Sciatic nerve (tissue), 2 donors: ENCODE measurements at regions not wholly inside any gene's neighbourhood (a gene's known extent, or its start where the extent isn't known, plus 50 kb on each side); places are given as distances from the start of the nearest gene placed in this dataset.
"Not testable (repeated sequence)": the region's sequence is repeated elsewhere in the genome, so short reads cannot be mapped to it uniquely, and the experiment has no call there.

ENCODE experiments used
- ATAC-seq: fragments of 200-7000 bp; cut with Tn5 transposase; one replicate; pipeline ENCODE4 v1.9.1; 2020; ENCODE audit warnings: mild to moderate bottlenecking, moderate library complexity
- DNase-seq: peaks from one replicate; pipeline ENCODE4 v3.0.0-alpha.2; 2020; ENCODE audit warnings: low spot score
- intact Hi-C: fragments of 100-400 bp; cut with DNase I; formaldehyde crosslinking; loops from one replicate; pipeline ENCODE4 v1.14.2; 2022
- donor health status: DM: no; HTN: no; CAD: no.
- donor health status: DM: no; HTN: no; CAD: no.

DNA sequence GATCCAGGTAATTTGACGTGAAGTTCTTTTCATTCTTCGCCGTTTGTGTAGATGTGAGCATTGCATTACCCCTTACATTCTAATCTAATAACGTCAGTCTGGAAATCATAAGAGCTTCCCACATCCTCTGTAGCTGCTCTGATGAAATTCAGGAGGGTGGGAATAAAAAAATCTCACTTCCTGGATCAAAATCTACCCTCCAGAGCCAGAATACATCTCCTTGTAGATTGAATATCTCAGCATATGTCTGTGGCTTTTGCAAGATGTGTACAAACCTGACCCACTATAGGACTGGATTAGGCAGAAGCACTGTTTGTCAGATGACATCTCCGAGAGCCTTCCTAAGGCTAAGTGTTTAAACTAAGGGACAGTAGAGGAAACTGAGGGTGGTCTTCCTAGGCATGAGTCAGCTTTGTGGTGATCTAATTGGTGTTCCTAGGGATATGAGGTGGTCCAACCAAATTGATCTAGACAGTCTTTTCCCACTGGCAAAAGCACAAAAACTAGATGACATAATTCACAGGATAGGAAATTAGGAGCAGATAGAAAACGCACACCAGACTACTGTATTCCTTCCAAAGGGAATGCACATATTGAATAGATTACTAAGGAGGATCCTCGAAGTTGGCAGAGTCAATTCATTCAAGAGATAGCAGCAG lies 216.3 kb upstream of the LRTM1 start:
- DNase-seq (no peak), ATAC-seq (no peak)
- intact Hi-C loops, result no loop called here

DNA sequence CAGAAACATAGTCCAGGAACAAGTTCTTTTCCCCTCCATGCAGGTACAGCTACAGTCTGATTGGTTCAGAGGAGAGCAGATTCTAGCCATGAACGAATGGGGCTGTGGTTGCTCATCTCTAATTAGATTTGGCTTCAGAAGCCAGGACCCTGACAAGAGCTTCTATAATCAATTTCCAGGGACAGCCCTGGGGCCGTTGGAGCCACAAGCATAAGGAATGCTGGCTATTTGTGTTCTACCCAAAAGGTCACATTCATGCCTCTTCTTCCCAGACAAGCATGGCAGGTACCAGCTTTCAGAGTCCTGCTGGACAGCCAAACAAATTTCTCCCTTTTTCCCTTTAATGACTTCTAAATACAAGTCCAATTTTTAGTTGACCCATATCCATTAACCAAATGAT lies 215.5 kb upstream of the LRTM1 start:
- no peak for DNase-seq
- no peak for ATAC-seq
- intact Hi-C loops, result no loop called here

DNA sequence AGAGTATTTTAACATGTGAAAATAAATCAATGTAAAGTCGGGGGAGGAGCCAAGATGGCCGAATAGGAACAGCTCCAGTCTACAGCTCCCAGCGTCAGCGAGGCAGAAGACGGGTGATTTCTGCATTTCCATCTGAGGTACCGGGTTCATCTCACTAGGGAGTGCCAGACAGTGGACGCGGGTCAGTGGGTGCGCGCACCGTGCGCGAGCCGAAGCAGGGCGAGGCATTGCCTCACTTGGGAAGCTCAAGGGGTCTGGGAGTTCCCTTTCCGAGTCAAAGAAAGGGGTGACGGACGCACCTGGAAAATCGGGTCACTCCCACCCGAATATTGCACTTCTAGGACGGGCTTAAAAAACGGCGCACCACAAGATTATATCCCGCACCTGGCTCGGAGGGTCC lies 208.4 kb upstream of the LRTM1 start:
- ATAC-seq, intact Hi-C loops, DNase-seq: not testable (repeated sequence)

DNA sequence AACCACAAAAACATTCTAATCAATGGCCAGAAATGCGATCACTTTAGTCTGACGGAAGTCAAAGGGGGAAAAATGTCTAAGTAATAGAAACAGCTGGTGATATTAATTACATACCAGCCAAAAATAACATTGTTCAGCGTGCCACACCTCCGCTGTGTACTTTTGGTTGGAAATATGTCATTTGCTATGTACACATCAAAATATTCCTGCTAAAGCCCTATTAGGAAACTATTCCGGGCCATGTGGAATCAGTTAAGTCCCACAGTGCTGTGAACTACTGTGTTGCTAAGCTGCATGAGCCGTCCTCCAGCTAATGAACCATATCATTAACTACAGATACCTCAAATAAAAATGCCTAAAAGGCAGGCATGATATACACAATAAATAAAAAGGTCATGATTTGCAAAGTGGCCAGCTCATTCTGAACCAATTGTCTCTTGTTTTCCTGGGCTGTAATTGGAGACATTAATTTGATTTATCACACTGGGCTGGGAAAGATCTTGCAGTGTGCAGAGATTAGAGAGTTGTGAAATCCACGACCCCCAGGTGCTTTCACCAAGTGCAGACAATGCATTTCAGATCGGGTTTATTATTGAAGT lies 200.5 kb upstream of the LRTM1 start:
- intact Hi-C loops, result no loop called here
- ATAC-seq, result peak; percentile 83
- no peak for DNase-seq

DNA sequence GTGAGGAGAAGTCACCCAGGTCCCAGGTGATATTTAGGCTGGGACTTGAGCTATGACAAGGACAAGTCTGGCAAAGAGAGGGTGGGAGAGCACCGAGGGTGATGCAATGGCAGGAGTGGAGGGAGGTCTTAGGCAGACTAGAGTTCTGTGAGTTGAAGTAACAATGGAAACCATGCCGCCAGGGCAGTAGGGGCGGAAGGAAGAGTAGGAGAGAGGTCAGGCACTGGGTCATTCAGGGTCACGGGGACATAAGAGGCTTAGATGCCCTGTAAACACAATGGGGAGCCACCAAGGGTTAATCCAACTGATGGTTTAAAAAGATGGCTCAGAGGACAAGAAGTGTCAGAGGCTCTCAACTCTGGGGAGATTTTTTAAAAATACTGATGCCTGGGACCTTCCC lies 199.7 kb upstream of the LRTM1 start:
- intact Hi-C loops, result no loop called here
- ATAC-seq (no peak), DNase-seq (no peak)

DNA sequence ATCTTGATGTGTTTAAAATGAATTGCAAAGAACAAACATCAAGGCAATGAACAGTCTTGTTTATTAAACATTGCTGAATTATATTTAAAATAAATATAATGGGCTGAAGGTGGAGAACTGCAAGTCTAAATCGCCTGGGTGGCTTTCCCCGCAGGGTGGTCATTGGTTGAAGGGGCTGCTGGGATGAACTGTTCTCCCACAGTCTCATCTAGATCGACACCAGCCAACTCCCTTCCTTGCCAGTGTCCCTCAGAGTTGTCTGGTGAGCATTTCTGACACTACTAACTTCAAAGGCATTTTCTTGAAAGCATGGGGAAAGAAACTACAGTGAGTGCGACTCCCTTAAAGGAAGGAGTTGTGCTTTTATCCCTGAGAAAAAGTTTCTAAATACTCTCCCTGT lies 196.5 kb upstream of the LRTM1 start:
- intact Hi-C loops, result no loop called here
- no peak for ATAC-seq
- DNase-seq, result no peak
